IMR-90 (cell line): ENCODE measurements at regions not wholly inside any gene's neighbourhood (a gene's known extent, or its start where the extent isn't known, plus 50 kb on each side); places are given as distances from the start of the nearest gene placed in this dataset.

Source experiments
- ATAC-seq: fragments of 200-7000 bp; cut with Tn5 transposase; 2 replicates; pipeline ENCODE4 v1.9.1; 2020; ENCODE audit warnings: low read depth, mild to moderate bottlenecking, moderate library complexity
- BruUV-seq: library from RNA; stranded (reverse); fragments of 400-500 nt; replicated peaks from 2 replicates; lab custom pipeline; 2021; lab: Mats Ljungman, UMichigan
- CTCF ChIA-PET: fragments of 300-600 bp; formaldehyde crosslinking; extraction: SDS; loops from one replicate; lab custom pipeline; 2021; ENCODE audit warnings: antibody characterized with exemption; lab: Yijun Ruan, JAX
- POLR2A ChIA-PET: fragments of 300-600 bp; sonication (Branson Sonifier 250); formaldehyde crosslinking; loops from one replicate; lab custom pipeline; 2022; ENCODE audit warnings: antibody characterized with exemption; ENCODE audit not compliant: unreplicated experiment; lab: Charles Lee
- DNase-seq: peaks from one replicate; pipeline ENCODE4 v3.0.0; 2013
- H2AFZ ChIP-seq: replicated peaks from 2 replicates; pipeline ENCODE3; 2013; ENCODE audit warnings: low read length, mild to moderate bottlenecking; ENCODE audit not compliant: poor library complexity
- H2AK5ac ChIP-seq: 2 replicates; pipeline ENCODE4 v1.6.1; 2013; ENCODE audit warnings: low read depth, low read length, inconsistent platforms
- H2AK9ac ChIP-seq: replicated peaks from 2 replicates; pipeline ENCODE3; 2013; ENCODE audit warnings: mild to moderate bottlenecking, low read depth, low read length, moderate library complexity; ENCODE audit not compliant: poor library complexity
- H2BK120ac ChIP-seq: 2 replicates; pipeline ENCODE4 v1.6.1; 2013; ENCODE audit warnings: low read depth, low read length, inconsistent platforms
- H2BK15ac ChIP-seq: 3 replicates; pipeline ENCODE4 v1.6.1; 2013; ENCODE audit warnings: low read depth, low read length, inconsistent platforms
- H2BK20ac ChIP-seq: 2 replicates; pipeline ENCODE4 v1.6.1; 2013; ENCODE audit warnings: low read depth, mild to moderate bottlenecking, inconsistent platforms, low read length, moderate library complexity
- H2BK5ac ChIP-seq: 2 replicates; pipeline ENCODE4 v1.6.1; 2013; ENCODE audit warnings: mild to moderate bottlenecking, low read depth, low read length, inconsistent platforms; ENCODE audit not compliant: poor library complexity, severe bottlenecking
- H3K14ac ChIP-seq: replicated peaks from 2 replicates; pipeline ENCODE4 v1.6.1; 2013; ENCODE audit warnings: low read depth, low read length, inconsistent platforms
- H3K18ac ChIP-seq: 2 replicates; pipeline ENCODE4 v1.6.1; 2013; ENCODE audit warnings: low read depth, low read length, control low read depth
- H3K23ac ChIP-seq: 2 replicates; pipeline ENCODE4 v1.6.1; 2013; ENCODE audit warnings: low read depth, low read length, inconsistent platforms
- H3K27ac ChIP-seq: 2 replicates; pipeline ENCODE4 v1.5.1; 2013; ENCODE audit warnings: mild to moderate bottlenecking, control low read depth, low read length; ENCODE audit not compliant: insufficient read depth
- H3K27me3 ChIP-seq: 2 replicates; pipeline ENCODE4 v1.6.1; 2013; ENCODE audit warnings: low read length; ENCODE audit not compliant: control insufficient read depth, insufficient read depth
- H3K36me3 ChIP-seq: 2 replicates; pipeline ENCODE4 v1.6.1; 2013; ENCODE audit warnings: low read length, mixed read lengths; ENCODE audit not compliant: control insufficient read depth, insufficient read depth
- H3K4ac ChIP-seq: 2 replicates; pipeline ENCODE4 v1.6.1; 2013; ENCODE audit warnings: low read depth, low read length, inconsistent platforms
- H3K4me1 ChIP-seq: 2 replicates; pipeline ENCODE4 v1.6.1; 2013; ENCODE audit warnings: low read length, mixed read lengths; ENCODE audit not compliant: control insufficient read depth, insufficient read depth
- H3K4me2 ChIP-seq: 2 replicates; pipeline ENCODE4 v1.6.1; 2013; ENCODE audit warnings: low read depth, mild to moderate bottlenecking, control low read depth, low read length, moderate library complexity
- H3K4me3 ChIP-seq: 2 replicates; pipeline ENCODE4 v1.5.1; 2013; ENCODE audit warnings: low read depth, mild to moderate bottlenecking, control low read depth, low read length, moderate library complexity; ENCODE audit not compliant: insufficient read depth
- H3K56ac ChIP-seq: 2 replicates; pipeline ENCODE4 v1.6.1; 2013; ENCODE audit warnings: low read length, inconsistent platforms; ENCODE audit not compliant: insufficient read depth; ENCODE audit errors: extremely low read depth
- H3K79me1 ChIP-seq, 2 experiments: 2 replicates each; pipeline ENCODE4 v1.6.1; 2013; ENCODE audit warnings: low read length in 2 of 2, inconsistent platforms in 1 of 2, low read depth in 1 of 2
- H3K9ac ChIP-seq: 2 replicates; pipeline ENCODE4 v1.6.1; 2013; ENCODE audit warnings: low read depth, low read length, control low read depth
- H3K9me1 ChIP-seq: 2 replicates; pipeline ENCODE4 v1.6.1; 2013; ENCODE audit warnings: low read length, inconsistent platforms; ENCODE audit not compliant: insufficient read depth
- H3K9me3 ChIP-seq: 2 replicates; pipeline ENCODE4 v1.6.1; 2013; ENCODE audit warnings: low read length; ENCODE audit not compliant: control insufficient read depth, insufficient read depth
- H4K20me1 ChIP-seq: 2 replicates; pipeline ENCODE4 v1.6.1; 2013; ENCODE audit warnings: low read length, inconsistent platforms; ENCODE audit not compliant: insufficient read depth
- H4K5ac ChIP-seq: 2 replicates; pipeline ENCODE4 v1.6.1; 2013; ENCODE audit warnings: mild to moderate bottlenecking, low read depth, low read length, control low read depth
- H4K8ac ChIP-seq, 2 experiments: 2 replicates each; pipeline ENCODE4 v1.6.1; 2013; ENCODE audit warnings: low read depth in 2 of 2, low read length in 2 of 2, control low read depth in 1 of 2, inconsistent platforms in 1 of 2
- H4K91ac ChIP-seq: 2 replicates; pipeline ENCODE4 v1.6.1; 2013; ENCODE audit warnings: low read depth, low read length, inconsistent platforms; ENCODE audit not compliant: insufficient read depth
- BHLHE40 ChIP-seq: fragments of 150-350 bp; IDR thresholded peaks from 2 replicates; pipeline ENCODE4 v1.6.1; 2016; ENCODE audit warnings: mild to moderate bottlenecking, low read depth, low read length
- CEBPB ChIP-seq: IDR thresholded peaks from 2 replicates; pipeline ENCODE4 v1.6.1; 2012; ENCODE audit warnings: low read depth, low read length, improper control_type of control experiment
- CHD1 ChIP-seq: IDR thresholded peaks from 2 replicates; pipeline ENCODE4 v1.6.1; 2012; ENCODE audit warnings: low read depth, low read length, improper control_type of control experiment
- CTCF ChIP-seq: conservative IDR thresholded peaks from 2 replicates; pipeline ENCODE4 v1.5.1; 2012; ENCODE audit warnings: mild to moderate bottlenecking, low read depth, low read length, improper control_type of control experiment
- MAZ ChIP-seq: IDR thresholded peaks from 2 replicates; pipeline ENCODE4 v1.6.1; 2012; ENCODE audit warnings: low read depth, mild to moderate bottlenecking, low read length, improper control_type of control experiment, moderate library complexity, borderline replicate concordance
- MXI1 ChIP-seq: IDR thresholded peaks from 2 replicates; pipeline ENCODE4 v1.6.1; 2012; ENCODE audit warnings: low read depth, mild to moderate bottlenecking, low read length, moderate library complexity, borderline replicate concordance
- POLR2A ChIP-seq: IDR thresholded peaks from 2 replicates; pipeline ENCODE4 v1.6.1; 2012; ENCODE audit warnings: mild to moderate bottlenecking, low read depth, low read length
- RAD21 ChIP-seq: IDR thresholded peaks from 2 replicates; pipeline ENCODE4 v1.6.1; 2012; ENCODE audit warnings: low read length, improper control_type of control experiment
- RCOR1 ChIP-seq: IDR thresholded peaks from 2 replicates; pipeline ENCODE4 v1.6.1; 2012; ENCODE audit warnings: mild to moderate bottlenecking, low read length, improper control_type of control experiment; ENCODE audit not compliant: insufficient replicate concordance
- SMC3 ChIP-seq: fragments of 150-350 bp; IDR thresholded peaks from 2 replicates; pipeline ENCODE4 v1.6.1; 2016; ENCODE audit warnings: low read depth, mild to moderate bottlenecking, antibody characterized with exemption, low read length, moderate library complexity
- WGBS, 2 experiments: methylation state at CpG; one replicate each; pipeline versions ENCODE4 v1.1.5 to v1.1.7; 2013; ENCODE audit warnings: missing lambda C conversion rate in 2 of 2; ENCODE audit not compliant: insufficient read length in 1 of 2; ENCODE audit errors: extremely low coverage in 2 of 2; 5-methylcytosine and 5-hydroxymethylcytosine counted together
- dilution Hi-C: fragments of 300-500 bp; cut with HindIII; formaldehyde crosslinking; loops from one replicate; pipeline ENCODE4 v1.14.3; 2018; ENCODE audit warnings: low sequenced_read_pairs; ENCODE audit not compliant: unreplicated experiment
- in situ Hi-C: fragments of 300-500 bp; cut with MboI; formaldehyde crosslinking; loops from 3 replicates; pipeline ENCODE4 v1.14.3; 2019; ENCODE audit warnings: low sequenced_read_pairs, inconsistent platforms, mixed read lengths
- intact Hi-C: fragments of 100-400 bp; cut with micrococcal nuclease; formaldehyde crosslinking; loops from 2 replicates; pipeline ENCODE4 v1.10.0; 2022

- ATAC-seq, result peak; percentile 83
Observed at GRCh38 chr15:60237446-60237845, 160.3 kb downstream of the ANXA2 start.

More at GRCh38 chr15:60237446-60237845, 160.3 kb downstream of the ANXA2 start:
- Histone ChIP-seq H2AK9ac (no peak overlapping the region), H2BK120ac (no peak overlapping the region), H3K4me1 (no peaks in the 10 kb centered on the region), H3K14ac (no peak overlapping the region), H3K4me3 (no peak overlapping the region), H3K79me1 (no peaks in the 10 kb centered on the region), H4K91ac (no peak overlapping the region), H3K4ac (no peak overlapping the region), H4K20me1 (no peaks in the 10 kb centered on the region), H2BK15ac (no peak overlapping the region), H2AFZ (no peak overlapping the region), H3K27me3 (peaks cover 1% of the 10 kb centered on the region), H4K8ac (no peak overlapping the region), H3K9ac (no peak overlapping the region), H3K36me3 (no peaks in the 10 kb centered on the region), H2BK5ac (no peak overlapping the region), H4K5ac (no peak overlapping the region), H3K27ac (no peak overlapping the region), H3K18ac (no peak overlapping the region), H3K9me3 (no peaks in the 10 kb centered on the region), H2BK20ac (no peak overlapping the region), H3K23ac (no peak overlapping the region), H2AK5ac (no peak overlapping the region), H3K9me1 (no peaks in the 10 kb centered on the region), H3K56ac (no peak overlapping the region), H3K4me2 (no peak overlapping the region)
- 31% methylated on average over 5 of the region's 8 CpGs; no CpG with 5 or more reads in 1 of the 2 experiments for whole genome bisulfite sequencing, 2 experiments
- BruUV-seq, result no TSS peak
- intact Hi-C loops, result no loop called here
- CTCF ChIA-PET, result no interaction called here
- in situ Hi-C loops, result no loop called here
- POLR2A ChIA-PET, result no interaction called here
- dilution Hi-C loops, result no loop called here
- TF ChIP-seq RAD21 (no peak), SMC3 (no peak), CHD1 (no peak), CTCF (no peak), CEBPB (no peak), RCOR1 (no peak), POLR2A (no peak), MXI1 (no peak), BHLHE40 (no peak), MAZ (no peak)
- peak; percentile 67 for DNase-seq
